Activated CD4-positive, alpha-beta memory T cell treated with anti-CD3 and anti-CD28 coated beads for 36 hours (primary cell): ENCODE measurements at regions not wholly inside any gene's neighbourhood (a gene's known extent, or its start where the extent isn't known, plus 50 kb on each side); places are given as distances from the start of the nearest gene placed in this dataset.

Source experiments
- CTCF ChIA-PET: fragments of 350-600 bp; sonication (Branson Sonifier 250); formaldehyde crosslinking; loops from one replicate; lab custom pipeline; 2021; ENCODE audit warnings: antibody characterized with exemption, inconsistent platforms; lab: Charles Lee
- POLR2A ChIA-PET: fragments of 350-600 bp; sonication (Branson Sonifier 250); formaldehyde crosslinking; loops from one replicate; lab custom pipeline; 2021; ENCODE audit warnings: antibody characterized with exemption; lab: Charles Lee
- DNase-seq: peaks from one replicate; pipeline ENCODE4 v3.0.0-alpha.2; 2020
- H3K27ac Mint-ChIP-seq: one replicate; pipeline ENCODE4 v1.8.0; 2021; ENCODE audit warnings: mixed read lengths
- H3K27me3 Mint-ChIP-seq: one replicate; pipeline ENCODE4 v1.8.0; 2021; ENCODE audit warnings: mixed read lengths
- H3K36me3 Mint-ChIP-seq: one replicate; pipeline ENCODE4 v1.8.0; 2021; ENCODE audit warnings: mixed read lengths
- H3K4me1 Mint-ChIP-seq: one replicate; pipeline ENCODE4 v1.8.0; 2021; ENCODE audit warnings: low read depth, mixed read lengths
- H3K4me3 Mint-ChIP-seq: one replicate; pipeline ENCODE4 v1.8.0; 2021; ENCODE audit warnings: mild to moderate bottlenecking, mixed read lengths
- H3K9me3 Mint-ChIP-seq: one replicate; pipeline ENCODE4 v1.8.0; 2021; ENCODE audit warnings: mixed read lengths
- intact Hi-C: fragments of 100-400 bp; cut with micrococcal nuclease; formaldehyde crosslinking; loops from one replicate; pipeline ENCODE4 v1.15.1; 2023

GRCh38 chr16:80158766-80159165 lies 382.0 kb upstream of the DYNLRB2 start:
- no peak for DNase-seq
- H3K4me3 Mint-ChIP-seq = no peak overlapping the region
- peaks cover 10% of the 10 kb centered on the region for H3K27me3 Mint-ChIP-seq
- CTCF ChIA-PET = no interaction called here
- intact Hi-C loops = no loop called here
- H3K27ac Mint-ChIP-seq = no peak overlapping the region
- H3K4me1 Mint-ChIP-seq = no peaks in the 10 kb centered on the region
- no peaks in the 10 kb centered on the region for H3K36me3 Mint-ChIP-seq
- H3K9me3 Mint-ChIP-seq = no peaks in the 10 kb centered on the region
- POLR2A ChIA-PET = no interaction called here

DNA sequence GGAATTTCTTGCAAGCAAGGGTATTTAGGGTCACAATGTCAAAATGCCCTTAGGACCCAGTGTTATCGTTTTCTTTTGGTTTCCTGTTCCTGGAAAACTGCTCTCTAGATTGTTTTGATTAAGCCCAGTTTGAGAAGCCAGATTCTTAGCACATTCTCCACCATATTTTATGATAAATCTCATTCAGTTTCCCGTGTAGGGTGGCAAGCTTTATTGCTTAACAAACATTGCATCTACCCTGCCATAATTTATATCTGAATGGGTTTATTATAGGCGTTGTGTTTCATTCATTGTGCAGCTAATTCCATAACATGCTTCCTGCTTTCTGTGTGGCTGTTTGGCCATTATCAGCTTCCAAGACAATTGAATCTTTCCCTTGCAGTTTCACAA lies 389.1 kb upstream of the DYNLRB2 start:
- ChIA-PET POLR2A (no interaction called here), CTCF (no interaction called here)
- intact Hi-C loops = no loop called here
- Mint-ChIP-seq H3K36me3 (no peaks in the 10 kb centered on the region), H3K9me3 (no peaks in the 10 kb centered on the region), H3K4me3 (no peak overlapping the region), H3K27ac (no peak overlapping the region), H3K27me3 (peaks cover 17% of the 10 kb centered on the region), H3K4me1 (no peaks in the 10 kb centered on the region)
- DNase-seq = no peak

DNA sequence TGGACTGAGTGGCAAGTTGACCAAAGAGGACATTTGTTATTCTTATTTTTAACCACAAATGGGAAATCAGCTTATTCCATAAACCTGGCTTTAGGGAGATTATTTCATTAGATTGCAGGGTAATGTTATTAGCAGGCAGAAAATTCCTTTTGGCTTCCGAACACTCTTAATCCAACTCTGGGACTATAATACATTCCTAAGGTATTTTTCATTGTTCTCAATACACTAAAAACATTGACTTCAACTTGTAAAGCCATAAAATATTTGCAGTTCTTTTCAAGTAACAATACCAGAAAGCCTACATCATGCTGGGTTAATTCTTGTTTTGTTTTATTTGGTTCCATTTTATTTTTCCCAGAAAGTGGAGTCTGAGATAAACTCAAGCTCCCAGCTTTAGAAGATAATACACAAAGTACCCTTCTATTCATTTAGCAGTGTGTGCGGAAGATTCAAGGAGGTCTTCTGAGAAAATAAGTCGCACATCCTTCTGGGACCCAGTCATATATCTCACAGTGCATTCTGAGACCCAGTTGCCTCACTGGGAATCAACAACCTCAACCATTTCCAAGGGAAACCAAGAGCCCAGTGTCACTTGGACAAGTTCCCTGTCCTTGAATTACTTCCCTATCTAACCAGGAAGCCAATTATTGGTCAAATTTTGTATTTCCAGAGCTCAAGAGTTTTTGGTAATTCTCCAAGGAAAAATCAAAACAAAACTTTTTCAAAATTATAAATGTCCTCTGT lies 389.6 kb upstream of the DYNLRB2 start:
- Mint-ChIP-seq H3K4me1 (no peaks in the 10 kb centered on the region), H3K9me3 (no peaks in the 10 kb centered on the region), H3K4me3 (no peak overlapping the region), H3K27ac (no peak overlapping the region), H3K27me3 (peaks cover 13% of the 10 kb centered on the region), H3K36me3 (no peaks in the 10 kb centered on the region)
- CTCF ChIA-PET = no interaction called here
- DNase-seq = no peak
- POLR2A ChIA-PET = no interaction called here
- intact Hi-C loops = no loop called here

GRCh38 chr16:80148826-80149225 lies 392.0 kb upstream of the DYNLRB2 start:
- Mint-ChIP-seq H3K36me3 (no peaks in the 10 kb centered on the region), H3K27me3 (peaks cover 11% of the 10 kb centered on the region), H3K27ac (no peak overlapping the region), H3K4me1 (no peaks in the 10 kb centered on the region), H3K9me3 (no peaks in the 10 kb centered on the region), H3K4me3 (no peak overlapping the region)
- intact Hi-C loops = no loop called here
- no peak for DNase-seq
- ChIA-PET CTCF (no interaction called here), POLR2A (no interaction called here)

GRCh38 chr16:80147026-80147655 lies 393.7 kb upstream of the DYNLRB2 start:
- DNase-seq = no peak
- intact Hi-C loops = no loop called here
- peaks cover 9% of the 10 kb centered on the region for H3K27me3 Mint-ChIP-seq
- no peak overlapping the region for H3K27ac Mint-ChIP-seq
- H3K9me3 Mint-ChIP-seq = no peaks in the 10 kb centered on the region
- H3K36me3 Mint-ChIP-seq = no peaks in the 10 kb centered on the region
- POLR2A ChIA-PET = no interaction called here
- H3K4me3 Mint-ChIP-seq = no peak overlapping the region
- H3K4me1 Mint-ChIP-seq = no peaks in the 10 kb centered on the region
- CTCF ChIA-PET = no interaction called here

DNA sequence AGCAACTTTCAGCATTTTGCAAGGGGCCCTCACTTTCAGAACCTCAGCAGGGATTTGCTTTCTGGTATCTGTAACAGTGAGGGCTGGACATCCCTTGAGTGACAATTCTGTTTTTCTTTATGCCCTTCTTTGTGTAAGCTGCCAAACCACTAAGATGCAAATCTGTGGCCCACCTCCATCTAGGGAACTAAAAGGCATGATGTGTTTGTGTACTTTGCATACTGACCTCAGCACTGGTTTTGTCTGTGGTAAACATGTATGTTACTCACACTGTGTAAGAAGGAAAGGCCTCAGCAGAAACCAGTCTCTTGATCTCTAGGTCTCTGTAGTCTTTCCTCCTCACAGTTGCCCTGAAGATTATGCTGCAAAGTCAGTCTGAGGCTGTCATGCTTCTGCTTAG lies 396.6 kb upstream of the DYNLRB2 start:
- Mint-ChIP-seq H3K9me3 (peaks cover 3% of the 10 kb centered on the region), H3K36me3 (no peaks in the 10 kb centered on the region), H3K27ac (no peak overlapping the region), H3K4me1 (no peaks in the 10 kb centered on the region), H3K27me3 (peaks cover 19% of the 10 kb centered on the region), H3K4me3 (no peak overlapping the region)
- intact Hi-C loops = no loop called here
- no peak for DNase-seq
- CTCF ChIA-PET = no interaction called here
- POLR2A ChIA-PET = no interaction called here

GRCh38 chr16:80142940-80143339 lies 397.9 kb upstream of the DYNLRB2 start:
- Mint-ChIP-seq H3K36me3 (no peaks in the 10 kb centered on the region), H3K27me3 (peaks cover 16% of the 10 kb centered on the region), H3K4me3 (no peak overlapping the region), H3K9me3 (peaks cover 3% of the 10 kb centered on the region), H3K4me1 (no peaks in the 10 kb centered on the region), H3K27ac (no peak overlapping the region)
- POLR2A ChIA-PET = no interaction called here
- CTCF ChIA-PET = no interaction called here
- DNase-seq = no peak
- intact Hi-C loops = no loop called here

DNA sequence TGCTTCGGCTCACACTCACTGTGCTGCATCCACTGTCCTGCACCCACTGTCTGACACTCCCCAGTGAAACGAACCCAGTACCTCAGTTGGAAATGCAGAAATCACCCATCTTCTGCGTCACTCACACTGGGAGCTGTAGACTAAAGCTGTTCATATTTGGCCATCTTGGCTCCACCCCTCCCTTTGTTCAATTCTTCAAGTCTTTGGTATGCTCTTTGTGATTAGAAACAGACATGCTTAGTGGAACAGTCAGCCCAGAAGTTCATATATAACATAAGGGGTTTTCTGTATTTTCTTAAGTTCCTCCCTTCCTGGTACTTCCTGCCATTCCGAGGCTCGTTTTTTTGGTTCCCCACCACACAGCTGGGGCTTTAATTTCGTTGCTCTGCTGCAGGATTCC lies 398.5 kb upstream of the DYNLRB2 start:
- DNase-seq = no peak
- CTCF ChIA-PET = no interaction called here
- Mint-ChIP-seq H3K4me3 (no peak overlapping the region), H3K36me3 (no peaks in the 10 kb centered on the region), H3K4me1 (no peaks in the 10 kb centered on the region), H3K27me3 (peaks cover 10% of the 10 kb centered on the region), H3K9me3 (peaks cover 3% of the 10 kb centered on the region), H3K27ac (no peak overlapping the region)
- intact Hi-C loops = no loop called here
- POLR2A ChIA-PET = no interaction called here

GRCh38 chr16:80129791-80130190 lies 411.0 kb upstream of the DYNLRB2 start:
- Mint-ChIP-seq H3K36me3 (no peaks in the 10 kb centered on the region), H3K27ac (no peak overlapping the region), H3K27me3 (peaks cover 7% of the 10 kb centered on the region), H3K9me3 (peaks cover 5% of the 10 kb centered on the region), H3K4me3 (no peak overlapping the region), H3K4me1 (no peaks in the 10 kb centered on the region)
- DNase-seq = no peak
- ChIA-PET CTCF (no interaction called here), POLR2A (no interaction called here)
- intact Hi-C loops = no loop called here

GRCh38 chr16:80125677-80126076 lies 415.1 kb upstream of the DYNLRB2 start:
- DNase-seq = no peak
- intact Hi-C loops = no loop called here
- no peaks in the 10 kb centered on the region for H3K36me3 Mint-ChIP-seq
- no peak overlapping the region for H3K27ac Mint-ChIP-seq
- H3K4me1 Mint-ChIP-seq = no peaks in the 10 kb centered on the region
- no peaks in the 10 kb centered on the region for H3K9me3 Mint-ChIP-seq
- H3K27me3 Mint-ChIP-seq = peaks cover 9% of the 10 kb centered on the region
- ChIA-PET POLR2A (no interaction called here), CTCF (no interaction called here)
- H3K4me3 Mint-ChIP-seq = no peak overlapping the region

DNA sequence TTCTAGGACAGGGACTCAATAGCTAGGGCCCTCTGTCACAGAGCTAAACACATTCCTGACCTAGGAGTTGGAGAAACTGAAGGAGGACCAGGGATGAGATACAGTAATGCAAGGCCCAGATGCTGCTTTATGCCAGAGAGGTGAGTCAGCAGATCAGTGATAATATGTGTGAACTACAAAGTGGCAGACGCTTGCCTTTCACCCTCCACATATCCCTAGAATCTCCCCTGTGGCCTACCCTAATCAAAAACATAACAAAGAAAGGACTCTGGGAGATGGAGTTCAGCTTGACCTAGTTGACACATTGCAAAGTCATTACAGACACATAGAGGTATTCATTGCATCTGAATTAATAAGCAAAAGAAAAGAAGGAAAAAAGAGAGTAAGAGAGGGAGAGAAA lies 417.6 kb upstream of the DYNLRB2 start:
- H3K27me3 Mint-ChIP-seq = peaks cover 13% of the 10 kb centered on the region
- no peaks in the 10 kb centered on the region for H3K36me3 Mint-ChIP-seq
- H3K9me3 Mint-ChIP-seq = no peaks in the 10 kb centered on the region
- H3K4me1 Mint-ChIP-seq = no peaks in the 10 kb centered on the region
- CTCF ChIA-PET = no interaction called here
- intact Hi-C loops = no loop called here
- POLR2A ChIA-PET = no interaction called here
- no peak overlapping the region for H3K4me3 Mint-ChIP-seq
- no peak overlapping the region for H3K27ac Mint-ChIP-seq
- no peak for DNase-seq

DNA sequence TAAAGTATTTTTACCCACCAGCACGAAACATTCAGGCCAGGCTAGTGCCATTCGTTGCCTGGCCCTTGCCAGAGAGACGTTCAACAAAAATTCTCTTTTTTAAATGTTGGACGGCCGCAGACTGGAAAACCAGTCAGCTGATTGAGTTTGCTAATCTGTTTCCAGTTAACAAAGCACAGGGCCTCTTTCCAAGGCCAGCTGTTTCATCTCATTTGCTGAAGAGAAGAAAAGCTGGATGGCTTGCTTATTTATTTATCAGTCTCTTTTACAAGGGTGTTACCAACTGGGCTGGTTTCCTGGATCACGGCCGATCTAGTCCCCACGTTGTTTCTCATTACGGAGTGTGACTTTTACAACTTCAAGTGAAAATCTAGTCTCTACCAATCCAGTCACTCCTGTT lies 418.7 kb upstream of the DYNLRB2 start:
- ChIA-PET CTCF (no interaction called here), POLR2A (no interaction called here)
- H3K27ac Mint-ChIP-seq = no peak overlapping the region
- intact Hi-C loops = no loop called here
- no peak for DNase-seq
- H3K9me3 Mint-ChIP-seq = no peaks in the 10 kb centered on the region
- no peaks in the 10 kb centered on the region for H3K36me3 Mint-ChIP-seq
- H3K4me1 Mint-ChIP-seq = no peaks in the 10 kb centered on the region
- no peak overlapping the region for H3K4me3 Mint-ChIP-seq
- peaks cover 15% of the 10 kb centered on the region for H3K27me3 Mint-ChIP-seq

DNA sequence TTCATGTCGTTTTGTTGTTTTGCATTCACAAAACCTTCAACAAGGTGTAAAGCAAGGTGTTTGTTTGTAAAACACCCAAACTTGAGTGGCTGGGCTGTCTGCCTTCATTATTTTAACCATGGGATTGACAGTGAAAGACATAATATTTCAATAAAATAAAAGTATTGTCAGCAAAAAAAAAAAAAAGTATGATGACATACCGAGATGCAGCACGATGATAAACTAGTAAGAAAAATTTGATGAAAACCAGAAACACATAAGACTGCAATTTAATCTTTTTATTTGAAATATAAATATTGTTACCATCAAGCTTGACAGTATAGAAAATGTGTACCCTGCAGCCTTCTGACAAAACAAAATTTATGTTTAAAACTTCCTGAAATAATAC lies 419.3 kb upstream of the DYNLRB2 start:
- peaks cover 15% of the 10 kb centered on the region for H3K27me3 Mint-ChIP-seq
- H3K4me3 Mint-ChIP-seq = no peak overlapping the region
- CTCF ChIA-PET = no interaction called here
- intact Hi-C loops = no loop called here
- H3K36me3 Mint-ChIP-seq = no peaks in the 10 kb centered on the region
- POLR2A ChIA-PET = no interaction called here
- H3K9me3 Mint-ChIP-seq = no peaks in the 10 kb centered on the region
- H3K27ac Mint-ChIP-seq = no peak overlapping the region
- H3K4me1 Mint-ChIP-seq = no peaks in the 10 kb centered on the region
- no peak for DNase-seq
